Hepatic stellate cell (primary cell): ENCODE measurements at regions not wholly inside any gene's neighbourhood (a gene's known extent, or its start where the extent isn't known, plus 50 kb on each side); places are given as distances from the start of the nearest gene placed in this dataset.
"Not testable (repeated sequence)": the region's sequence is repeated elsewhere in the genome, so short reads cannot be mapped to it uniquely, and the experiment has no call there.

ENCODE experiments used
- DNase-seq: peaks from one replicate; pipeline ENCODE4 v3.0.0; 2011; ENCODE audit warnings: low spot score

GRCh38 chr12:31906557-31907301 lies 52.5 kb upstream of the RESF1 start:
- no peak for DNase-seq

GRCh38 chr12:31903025-31903424 lies 56.2 kb upstream of the RESF1 start:
- DNase-seq = no peak

- no peak for DNase-seq
Observed at GRCh38 chr12:31900271-31900670, 58.9 kb upstream of the RESF1 start.

GRCh38 chr12:31899109-31899508 lies 60.1 kb upstream of the RESF1 start:
- DNase-seq = no peak

GRCh38 chr12:31897781-31898503 lies 61.3 kb upstream of the RESF1 start:
- no peak for DNase-seq

- DNase-seq = not testable (repeated sequence)
Observed at GRCh38 chr12:31897092-31897491, 62.1 kb upstream of the RESF1 start.

- DNase-seq = no peak
Observed at GRCh38 chr12:31896514-31897039, 62.6 kb upstream of the RESF1 start.

- no peak for DNase-seq
Observed at GRCh38 chr12:31895449-31896150, 63.6 kb upstream of the RESF1 start.

- DNase-seq = no peak
Observed at GRCh38 chr12:31890295-31891285, 68.6 kb upstream of the RESF1 start.

GRCh38 chr12:31887109-31887811 lies 72.0 kb upstream of the RESF1 start:
- no peak for DNase-seq

GRCh38 chr12:31882682-31883081 lies 76.5 kb upstream of the RESF1 start:
- DNase-seq = not testable (repeated sequence)

GRCh38 chr12:31880340-31880739 lies 78.9 kb upstream of the RESF1 start:
- DNase-seq = no peak

- DNase-seq = no peak
Observed at GRCh38 chr12:31877884-31878283, 81.3 kb upstream of the RESF1 start.

GRCh38 chr12:31876568-31877424 lies 82.4 kb upstream of the RESF1 start:
- DNase-seq = no peak

GRCh38 chr12:31875609-31875964 lies 83.6 kb upstream of the RESF1 start:
- no peak for DNase-seq

- peak; percentile 26 for DNase-seq
Observed at GRCh38 chr12:31874961-31875608, 84.1 kb upstream of the RESF1 start.

GRCh38 chr12:31872831-31873604 lies 86.2 kb upstream of the RESF1 start:
- no peak for DNase-seq

GRCh38 chr12:31869972-31870371 lies 89.2 kb upstream of the RESF1 start:
- DNase-seq = no peak

- DNase-seq = no peak
Observed at GRCh38 chr12:31868965-31869364, 90.2 kb upstream of the RESF1 start.
